Astrocyte (in vitro differentiated cells and primary cell): ENCODE measurements at regions not wholly inside any gene's neighbourhood (a gene's known extent, or its start where the extent isn't known, plus 50 kb on each side); places are given as distances from the start of the nearest gene placed in this dataset.

Experiments used
- CTCF ChIP-seq: IDR thresholded peaks from 2 replicates; pipeline ENCODE4 v1.5.1; 2011; ENCODE audit warnings: low read depth, mild to moderate bottlenecking, inconsistent platforms, low read length, moderate library complexity; ENCODE audit not compliant: insufficient read depth
- EZH2 ChIP-seq: IDR thresholded peaks from 2 replicates; pipeline ENCODE4 v1.6.1; 2012; ENCODE audit warnings: mild to moderate bottlenecking, low read length, inconsistent platforms; ENCODE audit not compliant: insufficient read depth

- TF ChIP-seq CTCF (no peak), EZH2 (no peak)
Observed at GRCh38 chr2:149666809-149667320, 79.3 kb upstream of the MMADHC start.
